SJCRH30 (cell line): ENCODE measurements at regions not wholly inside any gene's neighbourhood (a gene's known extent, or its start where the extent isn't known, plus 50 kb on each side); places are given as distances from the start of the nearest gene placed in this dataset.

Source experiments
- DNase-seq, 2 experiments: peaks; one replicate each; pipeline ENCODE4 v3.0.0-alpha.2; 2015 to 2020
- H3K27ac ChIP-seq: fragments of 250-450 bp; sonication (Bioruptor Pico); 2 replicates; pipeline ENCODE4 v1.5.1; 2020; ENCODE audit warnings: mild to moderate bottlenecking, moderate library complexity
- H3K27me3 ChIP-seq: fragments of 250-450 bp; sonication (Bioruptor Pico); 2 replicates; pipeline ENCODE4 v1.5.1; 2020; ENCODE audit warnings: mild to moderate bottlenecking, moderate library complexity
- H3K36me3 ChIP-seq: fragments of 250-450 bp; sonication (Bioruptor Pico); 2 replicates; pipeline ENCODE4 v1.5.1; 2020; ENCODE audit warnings: mild to moderate bottlenecking, moderate library complexity
- H3K4me1 ChIP-seq: fragments of 250-450 bp; sonication (Bioruptor Pico); 2 replicates; pipeline ENCODE4 v1.5.1; 2020; ENCODE audit warnings: mild to moderate bottlenecking, moderate library complexity
- H3K4me3 ChIP-seq: fragments of 250-450 bp; sonication (Bioruptor Pico); 2 replicates; pipeline ENCODE4 v1.5.1; 2020; ENCODE audit warnings: mild to moderate bottlenecking, moderate library complexity
- H3K9me3 ChIP-seq: fragments of 250-450 bp; sonication (Bioruptor Pico); replicated peaks from 2 replicates; pipeline ENCODE4 v1.5.1; 2020; ENCODE audit warnings: mild to moderate bottlenecking, moderate library complexity

DNA sequence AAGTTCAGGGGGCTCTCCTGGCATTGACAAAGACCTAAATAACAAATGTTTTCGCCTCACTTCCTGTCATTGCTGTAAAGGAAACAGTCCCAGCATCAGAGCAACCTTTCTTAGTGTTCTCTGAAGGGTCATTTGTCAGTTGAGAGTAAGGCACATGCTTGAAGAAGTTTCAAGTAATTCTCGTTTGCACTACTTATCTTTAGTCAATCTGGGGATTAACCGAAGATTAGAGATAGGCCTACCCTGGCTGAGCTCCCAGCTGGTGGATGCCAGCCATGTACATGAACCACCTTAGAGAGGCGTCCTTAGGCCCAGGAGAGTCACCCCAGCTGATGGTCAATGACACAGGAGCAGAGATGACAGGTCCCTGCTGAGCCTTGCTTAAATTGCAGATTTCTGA lies 189.9 kb upstream of the PGRMC2 start:
- Histone ChIP-seq H3K9me3 (no peaks in the 10 kb centered on the region), H3K27me3 (no peaks in the 10 kb centered on the region), H3K36me3 (no peaks in the 10 kb centered on the region), H3K4me1 (peaks cover 2% of the 10 kb centered on the region; the same call in 1 of the 2 replicates), H3K27ac (no peak overlapping the region), H3K4me3 (no peak overlapping the region)
- peak; percentile 12 to 29 for DNase-seq

DNA sequence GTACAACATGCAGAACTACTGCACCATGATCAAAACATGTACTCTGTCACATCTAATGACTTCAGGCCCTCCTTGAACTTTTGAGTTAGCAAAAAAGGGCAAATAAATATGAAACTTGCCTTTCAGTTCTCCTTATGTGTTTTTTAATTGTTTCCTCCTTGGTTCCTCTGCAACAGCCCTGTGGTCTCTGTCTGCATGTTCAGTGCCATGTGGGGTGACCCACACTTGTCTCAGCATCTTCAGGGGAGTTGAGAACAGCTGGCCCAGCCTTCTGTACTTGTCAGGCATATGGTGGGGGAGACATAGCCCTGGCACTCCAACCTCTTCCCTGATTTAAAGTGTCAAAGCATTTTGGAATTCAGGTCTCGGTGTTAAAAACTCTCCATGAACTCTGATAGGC lies 188.0 kb upstream of the PGRMC2 start:
- Histone ChIP-seq H3K36me3 (no peaks in the 10 kb centered on the region), H3K27me3 (no peaks in the 10 kb centered on the region), H3K27ac (no peak overlapping the region), H3K9me3 (no peaks in the 10 kb centered on the region), H3K4me1 (peaks cover 2% of the 10 kb centered on the region; the same call in 1 of the 2 replicates), H3K4me3 (no peak overlapping the region)
- DNase-seq: no peak

DNA sequence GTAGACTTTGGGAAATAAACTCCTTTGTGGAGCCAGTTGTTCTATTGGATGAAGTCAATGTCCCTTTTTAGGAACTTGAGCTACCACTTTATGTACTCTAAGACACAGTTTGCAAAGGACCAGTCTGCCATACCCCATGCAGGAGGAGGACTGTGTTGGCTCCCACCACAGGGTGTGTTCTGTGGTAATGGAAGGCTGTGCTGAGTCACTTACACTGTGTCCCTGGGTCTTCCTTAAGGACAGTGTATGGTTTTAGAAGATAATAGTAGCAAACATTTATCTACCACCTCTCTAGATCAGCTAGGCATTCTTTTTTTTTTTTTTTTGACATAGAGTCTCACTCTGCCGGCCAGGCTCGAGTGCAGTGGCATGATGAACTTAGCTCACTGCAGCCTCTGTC lies 184.0 kb upstream of the PGRMC2 start:
- H3K27ac ChIP-seq: no peak overlapping the region
- H3K27me3 ChIP-seq: no peaks in the 10 kb centered on the region
- no peaks in the 10 kb centered on the region for H3K36me3 ChIP-seq
- DNase-seq: no peak
- no peaks in the 10 kb centered on the region for H3K9me3 ChIP-seq
- H3K4me1 ChIP-seq: no peaks in the 10 kb centered on the region
- no peak overlapping the region for H3K4me3 ChIP-seq

GRCh38 chr4:128470492-128471053 lies 183.0 kb upstream of the PGRMC2 start:
- Histone ChIP-seq H3K4me1 (no peaks in the 10 kb centered on the region), H3K27me3 (no peaks in the 10 kb centered on the region), H3K9me3 (no peaks in the 10 kb centered on the region), H3K27ac (no peak overlapping the region), H3K4me3 (no peak overlapping the region), H3K36me3 (no peaks in the 10 kb centered on the region)
- DNase-seq: no peak

- Histone ChIP-seq H3K4me3 (no peak overlapping the region), H3K9me3 (no peaks in the 10 kb centered on the region), H3K36me3 (no peaks in the 10 kb centered on the region), H3K27me3 (no peaks in the 10 kb centered on the region), H3K4me1 (no peaks in the 10 kb centered on the region), H3K27ac (no peak overlapping the region)
- no peak for DNase-seq
These were observed 180.7 kb upstream of the PGRMC2 start for GRCh38 chr4:128468123-128468989.

DNA sequence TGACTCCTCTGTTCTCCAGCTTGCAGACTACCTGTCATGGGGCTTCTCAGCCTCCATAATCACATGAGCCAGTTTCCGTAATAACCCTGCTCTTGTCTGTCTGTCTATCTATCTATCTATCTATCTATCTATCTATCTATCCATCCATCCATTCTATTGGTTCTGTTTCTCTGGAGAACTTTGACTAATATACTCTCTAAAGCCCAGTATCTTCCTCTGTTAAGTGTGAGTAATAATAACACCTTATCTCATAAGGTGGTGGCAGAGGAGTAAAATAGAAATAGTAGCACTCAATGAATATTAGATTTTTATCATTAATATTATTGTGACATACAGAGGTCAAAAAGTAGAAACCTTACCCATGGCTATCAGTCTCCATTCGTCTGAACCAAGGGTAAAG lies 177.9 kb upstream of the PGRMC2 start:
- DNase-seq: no peak
- H3K36me3 ChIP-seq: no peaks in the 10 kb centered on the region
- H3K27me3 ChIP-seq: no peaks in the 10 kb centered on the region
- peaks cover 14% of the 10 kb centered on the region; the same call in 1 of the 2 replicates for H3K4me1 ChIP-seq
- H3K27ac ChIP-seq: no peak overlapping the region
- no peak overlapping the region for H3K4me3 ChIP-seq
- no peaks in the 10 kb centered on the region for H3K9me3 ChIP-seq

- no peak for DNase-seq
- Histone ChIP-seq H3K4me3 (no peak overlapping the region), H3K27me3 (no peaks in the 10 kb centered on the region), H3K4me1 (peaks cover 14% of the 10 kb centered on the region; the same call in 1 of the 2 replicates), H3K9me3 (no peaks in the 10 kb centered on the region), H3K36me3 (no peaks in the 10 kb centered on the region), H3K27ac (no peak overlapping the region)
These were observed 175.4 kb upstream of the PGRMC2 start for GRCh38 chr4:128463006-128463405.

- no peaks in the 10 kb centered on the region for H3K9me3 ChIP-seq
- H3K4me1 ChIP-seq: peaks cover 14% of the 10 kb centered on the region; the same call in 1 of the 2 replicates
- DNase-seq: no peak
- H3K27ac ChIP-seq: no peak overlapping the region
- no peaks in the 10 kb centered on the region for H3K27me3 ChIP-seq
- H3K4me3 ChIP-seq: no peak overlapping the region
- H3K36me3 ChIP-seq: no peaks in the 10 kb centered on the region
These were observed 174.6 kb upstream of the PGRMC2 start for GRCh38 chr4:128462103-128462783.

- H3K36me3 ChIP-seq: no peaks in the 10 kb centered on the region
- peak overlapping the region; percentile 24; the same call in 1 of the 2 replicates for H3K27ac ChIP-seq
- no peaks in the 10 kb centered on the region for H3K27me3 ChIP-seq
- H3K9me3 ChIP-seq: no peaks in the 10 kb centered on the region
- DNase-seq: peak; percentile 29 to 53
- H3K4me1 ChIP-seq: peaks cover 14% of the 10 kb centered on the region; the same call in 1 of the 2 replicates
- peak overlapping the region; percentile 19 for H3K4me3 ChIP-seq
These were observed 173.9 kb upstream of the PGRMC2 start for GRCh38 chr4:128461291-128462102.

- no peak overlapping the region for H3K4me3 ChIP-seq
- no peaks in the 10 kb centered on the region for H3K9me3 ChIP-seq
- peaks cover 27% of the 10 kb centered on the region for H3K4me1 ChIP-seq
- H3K27me3 ChIP-seq: no peaks in the 10 kb centered on the region
- no peak for DNase-seq
- no peak overlapping the region for H3K27ac ChIP-seq
- no peaks in the 10 kb centered on the region for H3K36me3 ChIP-seq
These were observed 171.9 kb upstream of the PGRMC2 start for GRCh38 chr4:128459547-128459946.

DNA sequence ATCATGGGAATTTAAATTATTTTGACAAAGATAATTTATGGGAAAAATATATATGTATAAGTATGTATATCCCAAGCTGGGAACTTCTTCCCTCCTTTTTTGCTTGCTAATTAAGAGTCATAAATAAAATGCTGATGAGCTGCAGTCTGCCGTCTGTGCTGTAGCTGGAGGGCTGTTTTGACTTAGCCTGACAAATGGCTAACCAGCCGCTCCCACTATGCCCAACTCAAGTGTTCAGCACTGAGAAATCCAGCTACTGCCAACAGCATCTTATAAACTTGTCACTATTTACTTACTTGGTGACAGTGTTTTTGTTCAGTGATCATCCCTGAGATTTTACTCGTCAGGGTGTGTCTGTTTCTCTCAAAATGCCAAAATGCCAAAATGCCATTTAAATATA lies 171.2 kb upstream of the PGRMC2 start:
- no peak overlapping the region for H3K4me3 ChIP-seq
- no peaks in the 10 kb centered on the region for H3K36me3 ChIP-seq
- peaks cover 29% of the 10 kb centered on the region for H3K4me1 ChIP-seq
- DNase-seq: no peak
- no peaks in the 10 kb centered on the region for H3K27me3 ChIP-seq
- H3K27ac ChIP-seq: no peak overlapping the region
- H3K9me3 ChIP-seq: no peaks in the 10 kb centered on the region

GRCh38 chr4:128457726-128458125 lies 170.1 kb upstream of the PGRMC2 start:
- H3K9me3 ChIP-seq: no peaks in the 10 kb centered on the region
- no peak overlapping the region for H3K4me3 ChIP-seq
- no peak for DNase-seq
- peaks cover 29% of the 10 kb centered on the region for H3K4me1 ChIP-seq
- H3K27me3 ChIP-seq: no peaks in the 10 kb centered on the region
- H3K36me3 ChIP-seq: no peaks in the 10 kb centered on the region
- no peak overlapping the region for H3K27ac ChIP-seq

GRCh38 chr4:128456171-128456570 lies 168.6 kb upstream of the PGRMC2 start:
- DNase-seq: no peak
- Histone ChIP-seq H3K36me3 (no peaks in the 10 kb centered on the region), H3K9me3 (no peaks in the 10 kb centered on the region), H3K4me1 (peaks cover 22% of the 10 kb centered on the region), H3K27ac (no peak overlapping the region), H3K4me3 (no peak overlapping the region), H3K27me3 (no peaks in the 10 kb centered on the region)

- peak overlapping the region; percentile 61 for H3K27ac ChIP-seq
- H3K27me3 ChIP-seq: no peaks in the 10 kb centered on the region
- H3K36me3 ChIP-seq: no peaks in the 10 kb centered on the region
- no peaks in the 10 kb centered on the region for H3K9me3 ChIP-seq
- DNase-seq: peak in 1 of 2 experiments; percentile 7
- no peak overlapping the region for H3K4me3 ChIP-seq
- H3K4me1 ChIP-seq: peaks cover 15% of the 10 kb centered on the region
These were observed 167.9 kb upstream of the PGRMC2 start for GRCh38 chr4:128455480-128455879.
